K562 (cell line): ENCODE measurements at regions not wholly inside any gene's neighbourhood (a gene's known extent, or its start where the extent isn't known, plus 50 kb on each side); places are given as distances from the start of the nearest gene placed in this dataset.

Source experiments
- ATAC-seq: fragments of 200-7000 bp; cut with Tn5 transposase; 3 replicates; pipeline ENCODE4 v1.9.1; 2020; ENCODE audit warnings: moderate library complexity
- BruUV-seq: library from RNA; stranded (reverse); fragments of 400-500 nt; replicated peaks from 2 replicates; lab custom pipeline; 2021; lab: Mats Ljungman, UMichigan
- CTCF ChIA-PET: fragments of 300-600 bp; formaldehyde crosslinking; extraction: SDS; loops from one replicate; lab custom pipeline; 2021; ENCODE audit warnings: low intra/inter-chr PET ratio; lab: Yijun Ruan, JAX
- POLR2A ChIA-PET: fragments of 300-600, 350-650 bp; sonication (Branson Sonifier 250); formaldehyde crosslinking; extraction: SDS; loops from one replicate; lab custom pipeline; 2021; ENCODE audit warnings: antibody characterized with exemption, inconsistent platforms; lab: Yijun Ruan, JAX
- DNase-seq, 4 experiments: peaks; one replicate each; pipeline versions ENCODE4 v3.0.0 to v3.0.0-alpha.2; 2011 to 2018; ENCODE audit warnings: low spot score in 3 of 4, mixed read lengths in 3 of 4; ENCODE audit errors: extremely low read depth in 1 of 4
- FAIRE-seq: peaks from 2 replicates; lab custom pipeline; 2011; peaks lifted over from hg19 to GRCh38; lab: Jason Lieb, UNC
- H2AFZ ChIP-seq: 2 replicates; pipeline ENCODE4 v1.6.0; 2011; ENCODE audit warnings: low read depth, low read length, control low read depth, inconsistent platforms
- H3K27ac ChIP-seq: fragments of 200-600 bp; 3 replicates; pipeline ENCODE4 v1.8.0; 2011; ENCODE audit warnings: low read depth, mild to moderate bottlenecking, control low read depth, inconsistent platforms, low read length, moderate library complexity, mixed read lengths; ENCODE audit errors: extremely low read depth
- H3K27me3 ChIP-seq, 2 experiments: fragments of 300-600 bp in 1 of 2; 2 replicates in 1 of 2; 3 replicates in 1 of 2; pipeline versions ENCODE4 v1.6.0 to v1.8.0; 2011; ENCODE audit warnings: inconsistent platforms in 2 of 2, low read length in 2 of 2, mild to moderate bottlenecking in 1 of 2, mixed read lengths in 1 of 2, moderate library complexity in 1 of 2; ENCODE audit not compliant: control insufficient read depth in 2 of 2, insufficient read depth in 2 of 2
- H3K36me3 ChIP-seq: fragments of 300-600 bp; 3 replicates; pipeline ENCODE4 v1.8.0; 2011; ENCODE audit warnings: mild to moderate bottlenecking, low read length, inconsistent platforms; ENCODE audit not compliant: control insufficient read depth, insufficient read depth
- H3K4me1 ChIP-seq, 2 experiments: fragments of 200-600 bp in 1 of 2; replicated peaks in 1 of 2; 2 replicates in 1 of 2; 3 replicates in 1 of 2; pipeline versions ENCODE4 v1.5.1 to v1.8.0; 2011; ENCODE audit warnings: inconsistent platforms in 2 of 2, low read length in 2 of 2, mild to moderate bottlenecking in 1 of 2, mixed read lengths in 1 of 2, moderate library complexity in 1 of 2; ENCODE audit not compliant: control insufficient read depth in 2 of 2, insufficient read depth in 2 of 2
- H3K4me2 ChIP-seq: 2 replicates; pipeline ENCODE4 v1.6.1; 2011; ENCODE audit warnings: low read length, control low read depth, inconsistent platforms, mixed read lengths; ENCODE audit not compliant: insufficient read depth
- H3K4me3 ChIP-seq: fragments of 200-600 bp; sonication (generic), shearing (Covaris generic); 2 replicates; pipeline ENCODE4 v1.5.1; 2016; ENCODE audit warnings: control low read depth, inconsistent platforms
- H3K79me2 ChIP-seq: fragments of 200-600 bp; 3 replicates; pipeline ENCODE4 v1.8.0; 2011; ENCODE audit warnings: low read length, inconsistent platforms; ENCODE audit not compliant: control insufficient read depth, insufficient read depth
- H3K9ac ChIP-seq, 2 experiments: 2 replicates each; pipeline versions ENCODE4 v1.6.0 to v1.6.1; 2011; ENCODE audit warnings: low read depth in 2 of 2, low read length in 2 of 2, control low read depth in 1 of 2, inconsistent platforms in 1 of 2, mild to moderate bottlenecking in 1 of 2, mixed read lengths in 1 of 2; ENCODE audit not compliant: insufficient read depth in 1 of 2
- H3K9me1 ChIP-seq: one replicate; pipeline ENCODE4 v1.6.0; 2011; ENCODE audit warnings: inconsistent platforms, mild to moderate bottlenecking, low read length, moderate library complexity; ENCODE audit not compliant: control insufficient read depth, insufficient read depth
- H3K9me3 ChIP-seq: replicated peaks from 2 replicates; pipeline ENCODE4 v1.5.1; 2011; ENCODE audit warnings: low read depth, low read length, inconsistent platforms; ENCODE audit not compliant: control insufficient read depth, insufficient read depth
- H4K20me1 ChIP-seq: replicated peaks from 2 replicates; pipeline ENCODE4 v1.6.1; 2011; ENCODE audit warnings: low read length, inconsistent platforms, mixed read lengths; ENCODE audit not compliant: control insufficient read depth, insufficient read depth
- NFRKB ChIP-seq: fragments of 450-650 bp; IDR thresholded peaks from 2 replicates; pipeline ENCODE4 v1.6.1; 2016; ENCODE audit warnings: low read depth
- TARDBP ChIP-seq: fragments of 450-650 bp; IDR thresholded peaks from 2 replicates; pipeline ENCODE4 v1.6.1; 2016
- THAP7 ChIP-seq: fragments of 250-450 bp; sonication (Bioruptor Pico); IDR thresholded peaks from 2 replicates; pipeline ENCODE4 v1.5.0; 2021
- YY1 ChIP-seq, 3 experiments: IDR thresholded peaks; 2 replicates each; pipeline ENCODE4 v1.6.1; 2011; ENCODE audit warnings: low read length in 2 of 3, mild to moderate bottlenecking in 2 of 3, moderate library complexity in 2 of 3, borderline replicate concordance in 1 of 3, control low read depth in 1 of 3, low read depth in 1 of 3; ENCODE audit not compliant: insufficient read depth in 3 of 3, insufficient replicate concordance in 2 of 3, control insufficient read depth in 1 of 3, insufficient read length in 1 of 3; ENCODE audit errors: extremely low read depth in 1 of 3
- ZNF407 ChIP-seq: fragments of 450-650 bp; IDR thresholded peaks from 2 replicates; pipeline ENCODE4 v1.6.1; 2016; ENCODE audit warnings: low read depth
- ZNF561 ChIP-seq: fragments of 450-650 bp; formaldehyde crosslinking; conservative IDR thresholded peaks from 2 replicates; pipeline ENCODE4 v1.4.0; 2020; ENCODE audit warnings: mild to moderate bottlenecking, moderate library complexity
- WGBS: fragments of 100-300 bp; shearing (Covaris generic); methylation state at CpG from one replicate; pipeline ENCODE4 v1.1.6; 2016; ENCODE audit warnings: low coverage, mixed read lengths; ENCODE audit not compliant: insufficient coverage; ENCODE audit errors: missing lambda C conversion rate; 5-methylcytosine and 5-hydroxymethylcytosine counted together
- in situ Hi-C: fragments of 300-500 bp; cut with MboI; formaldehyde crosslinking; loops from 4 replicates; pipeline ENCODE4 v1.15.0; 2018; ENCODE audit warnings: inconsistent platforms, mixed read lengths
- intact Hi-C: fragments of 100-400 bp; cut with micrococcal nuclease; formaldehyde crosslinking; loops from 2 replicates; pipeline ENCODE4 v1.14.2; 2022

GRCh38 chr2:172348555-172349288 is 78.7 kb upstream of the ITGA6 start:
- no peak for ATAC-seq
- in situ Hi-C loops: no loop called here

More at GRCh38 chr2:172348555-172349288, 78.7 kb upstream of the ITGA6 start:
- 0% methylated on average over 4 of the region's 4 CpGs for WGBS
- Histone ChIP-seq H3K9me3 (no peaks in the 10 kb centered on the region), H3K36me3 (no peaks in the 10 kb centered on the region), H3K9ac (no peak overlapping the region), H3K4me2 (no peak overlapping the region), H3K9me1 (no peaks in the 10 kb centered on the region), H4K20me1 (no peaks in the 10 kb centered on the region), H3K4me3 (no peak overlapping the region), H3K27me3 (no peaks in the 10 kb centered on the region; a peak in 2 of 5 replicates), H2AFZ (no peak overlapping the region), H3K4me1 (no peaks in the 10 kb centered on the region), H3K27ac (no peak overlapping the region), H3K79me2 (no peaks in the 10 kb centered on the region)
- FAIRE-seq: no peak
- no TSS peak for BruUV-seq
- no peak for DNase-seq
- TF ChIP-seq YY1 (IDR thresholded peaks at IDR 0.05; ENCODE audit: borderline replicate concordance in 1 of 3, control insufficient read depth in 1 of 3, extremely low read depth in 1 of 3, insufficient read depth in 3 of 3, insufficient read length in 1 of 3, insufficient replicate concordance in 2 of 3, low read depth in 1 of 3, low read length in 2 of 3): no peak
- TF ChIP-seq ZNF561 (CRISPR knock-in tag): no peak
- no peak for TF ChIP-seq NFRKB
- no peak for TF ChIP-seq TARDBP
- TF ChIP-seq ZNF407: no peak
- no peak for TF ChIP-seq THAP7
- intact Hi-C loops: no loop called here
- ChIA-PET CTCF (no interaction called here), POLR2A (interaction anchor here (1.0 kb wide), 1 partner anchor 24 kb away, joined by 3 read pairs; no protein-coding TSS in a partner anchor)
